ENCODE measurements at regions not wholly inside any gene's neighbourhood (a gene's known extent, or its start where the extent isn't known, plus 50 kb on each side); places are given as distances from the start of the nearest gene placed in this dataset.
"Not testable (repeated sequence)": the region's sequence is repeated elsewhere in the genome, so short reads cannot be mapped to it uniquely, and the experiment has no call there.

DNA sequence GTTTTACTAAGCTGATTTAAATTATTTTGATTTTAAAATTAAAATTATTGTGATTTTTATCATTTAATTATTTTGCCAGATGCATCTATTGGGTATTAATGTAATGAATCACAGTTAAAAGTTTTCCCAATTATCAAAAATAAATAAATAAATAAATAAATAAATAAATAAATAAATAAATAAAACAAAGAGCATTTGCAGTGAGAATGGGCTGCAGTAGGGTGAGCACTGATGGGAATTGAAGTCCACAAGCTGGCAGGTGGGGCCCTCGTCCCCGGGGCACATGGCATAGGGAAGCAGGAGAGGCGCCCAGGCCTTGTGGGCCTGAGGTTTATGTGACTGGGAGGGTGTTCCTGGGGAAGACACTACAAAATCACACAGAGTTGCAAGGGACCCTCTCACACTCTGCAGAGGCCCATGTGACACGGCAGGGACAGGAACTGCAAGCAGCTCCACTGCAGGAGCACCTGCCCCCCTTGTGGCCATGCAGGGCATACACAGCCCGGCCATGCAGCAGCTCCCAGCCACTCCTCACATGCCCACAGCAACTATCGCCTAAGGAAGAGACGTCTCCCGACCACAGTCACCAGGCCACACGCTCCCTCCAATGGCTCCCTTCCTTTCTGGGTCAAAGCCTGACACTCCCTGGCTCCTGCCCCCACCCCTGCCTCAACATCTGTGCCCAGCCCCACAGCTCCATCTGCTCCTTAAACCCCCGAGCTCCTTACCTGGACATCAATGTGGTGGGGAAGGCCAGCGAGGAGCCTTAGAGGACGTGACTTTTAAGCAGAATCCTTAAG is 256.3 kb upstream of the SFSWAP start:
- no peak for DNase-seq (ENCODE audit: low read depth in 2 of 2)

DNA sequence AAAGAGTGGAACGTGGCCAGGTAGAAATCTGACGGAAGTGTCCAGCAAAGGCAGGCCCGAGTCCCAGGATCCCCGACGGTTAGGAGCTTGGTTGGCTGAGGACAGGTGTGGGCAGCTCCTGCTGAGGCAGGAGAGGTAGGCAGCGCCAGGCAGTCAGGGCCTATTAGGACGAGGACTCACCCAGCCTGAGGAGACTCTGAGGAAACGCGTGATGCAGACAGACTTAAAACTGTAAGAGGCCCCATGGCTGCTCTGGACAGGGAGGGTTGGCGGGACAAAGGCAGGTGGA is 255.7 kb upstream of the SFSWAP start:
- no peak for DNase-seq (ENCODE audit: low read depth in 2 of 2)

DNA sequence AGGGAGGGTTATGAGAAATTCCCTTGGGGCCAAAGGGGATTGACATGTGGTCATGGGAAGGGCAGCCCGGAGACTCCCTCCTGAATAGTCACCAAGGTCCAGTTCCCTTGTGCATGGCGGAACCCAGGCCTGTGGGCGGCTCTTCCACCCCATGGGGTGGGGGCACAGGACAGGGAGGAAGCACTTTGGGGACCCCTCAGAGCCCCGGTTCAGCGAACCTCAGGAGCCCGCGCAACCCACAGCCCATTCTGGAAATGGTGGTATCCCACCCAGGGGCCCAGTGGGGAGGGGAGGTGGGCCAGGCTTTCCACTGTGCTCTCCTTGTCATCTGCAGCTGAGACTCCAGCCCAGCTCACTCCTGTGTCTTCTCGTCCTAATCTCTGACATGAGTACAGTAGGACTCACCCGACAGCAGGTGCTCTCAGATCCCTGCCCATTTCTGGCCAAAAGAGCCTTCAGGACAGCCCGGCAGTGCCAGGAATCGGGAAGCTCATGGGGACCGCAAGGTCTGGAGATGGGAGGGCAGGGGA is 255.2 kb upstream of the SFSWAP start:
- DNase-seq (ENCODE audit: low read depth in 2 of 2): no peak

DNA sequence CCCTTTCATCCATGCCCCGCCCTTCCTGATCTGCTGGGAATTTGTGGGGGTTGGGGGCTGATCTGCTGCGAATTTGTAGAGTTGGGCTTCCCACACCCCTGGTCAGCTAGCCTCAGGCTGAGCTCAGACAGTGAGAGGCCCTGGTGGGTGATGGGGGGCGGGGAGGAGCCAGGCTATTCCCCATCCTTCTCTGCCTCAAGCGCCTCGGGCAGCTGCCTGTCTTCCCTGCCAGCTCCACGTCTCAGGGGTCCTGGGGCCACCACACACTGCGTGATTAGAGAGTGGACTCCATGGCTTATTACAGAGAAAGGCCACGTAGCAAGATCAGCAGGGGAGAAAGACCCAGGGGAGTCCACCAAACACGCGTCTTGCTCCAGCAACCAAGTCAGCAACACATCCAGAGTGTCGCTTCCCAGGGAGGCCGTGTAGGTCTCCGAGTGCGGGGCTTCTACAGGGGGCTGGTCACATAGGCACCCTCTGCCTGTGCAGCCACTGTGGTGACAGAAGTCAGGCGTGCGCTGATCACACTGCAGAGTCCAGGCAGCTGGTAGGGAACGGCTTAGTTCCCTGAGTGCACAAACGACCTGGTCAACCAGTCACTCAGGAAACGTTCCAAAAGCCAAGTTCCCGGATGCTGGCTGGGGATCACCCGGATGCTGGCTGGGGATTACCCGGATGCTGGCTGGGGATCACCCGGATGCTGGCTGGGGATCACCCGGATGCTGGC is 254.4 kb upstream of the SFSWAP start:
- no peak for DNase-seq (ENCODE audit: low read depth in 2 of 2)

DNA sequence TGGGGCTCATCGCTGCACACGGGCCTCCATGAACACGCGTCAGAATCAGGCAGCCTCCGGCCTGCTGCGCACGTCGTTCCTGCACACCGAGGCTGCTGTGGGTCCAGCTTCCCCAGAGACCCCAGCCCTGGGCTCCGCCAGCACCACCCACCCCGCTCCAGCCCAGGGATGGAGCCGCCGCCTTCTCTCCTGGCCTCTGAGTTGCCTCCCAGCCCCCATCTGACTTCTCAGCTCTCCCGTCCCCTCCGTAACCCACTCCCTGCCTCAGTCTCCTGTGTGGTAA is 253.9 kb upstream of the SFSWAP start:
- DNase-seq (ENCODE audit: low read depth in 2 of 2): no peak

DNA sequence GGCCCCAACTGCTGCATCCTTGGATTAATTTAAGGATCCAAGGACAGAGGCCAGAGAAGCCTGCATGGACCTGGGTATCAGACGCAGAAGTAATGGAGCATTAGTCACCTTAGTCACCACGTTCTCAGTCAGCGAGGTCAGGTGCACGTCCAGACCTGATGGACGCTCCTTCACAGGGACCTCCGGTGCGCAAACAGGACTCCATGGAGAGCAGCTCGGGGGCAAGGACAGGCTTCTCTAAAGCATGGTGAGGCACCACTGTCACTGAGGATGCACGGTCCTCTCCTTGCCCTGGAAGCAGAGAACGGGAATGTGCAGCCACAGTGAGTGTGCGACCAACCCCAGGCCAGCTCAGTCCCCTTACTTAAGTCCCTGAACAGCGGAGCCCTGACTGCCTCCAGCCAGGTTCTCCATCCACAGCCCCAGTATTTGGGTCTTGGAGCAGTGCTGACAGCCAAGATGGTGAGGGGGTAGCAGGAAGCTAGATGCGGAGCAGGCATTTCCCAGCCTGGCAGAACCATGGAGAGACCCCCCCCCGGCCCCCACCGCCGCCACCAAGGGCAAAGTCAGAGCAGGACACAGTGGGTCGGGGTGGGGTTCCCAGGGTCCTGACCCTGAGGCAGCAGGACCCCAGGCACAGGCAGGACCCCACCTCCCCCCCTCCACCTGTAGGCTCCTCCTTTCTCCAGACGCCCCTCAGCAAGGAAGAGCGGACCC is 253.4 kb upstream of the SFSWAP start:
- DNase-seq (ENCODE audit: low read depth in 2 of 2): no peak

DNA sequence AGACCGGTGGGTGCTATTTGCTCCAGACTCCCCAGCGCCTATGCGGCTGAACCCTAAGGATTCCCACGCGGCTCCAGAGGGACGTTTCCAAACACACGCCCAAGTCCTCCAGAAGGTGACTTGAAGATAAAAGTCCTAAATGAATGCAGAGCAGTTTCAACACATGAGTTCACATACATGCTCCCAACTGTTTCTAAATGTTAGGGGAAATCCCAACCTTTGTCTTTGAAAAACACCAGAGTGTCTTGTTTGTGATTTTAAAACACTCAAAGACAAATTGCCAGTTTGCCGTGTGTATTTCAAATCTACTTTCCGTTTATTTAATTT is 252.9 kb upstream of the SFSWAP start:
- DNase-seq (ENCODE audit: low read depth in 2 of 2): no peak

DNA sequence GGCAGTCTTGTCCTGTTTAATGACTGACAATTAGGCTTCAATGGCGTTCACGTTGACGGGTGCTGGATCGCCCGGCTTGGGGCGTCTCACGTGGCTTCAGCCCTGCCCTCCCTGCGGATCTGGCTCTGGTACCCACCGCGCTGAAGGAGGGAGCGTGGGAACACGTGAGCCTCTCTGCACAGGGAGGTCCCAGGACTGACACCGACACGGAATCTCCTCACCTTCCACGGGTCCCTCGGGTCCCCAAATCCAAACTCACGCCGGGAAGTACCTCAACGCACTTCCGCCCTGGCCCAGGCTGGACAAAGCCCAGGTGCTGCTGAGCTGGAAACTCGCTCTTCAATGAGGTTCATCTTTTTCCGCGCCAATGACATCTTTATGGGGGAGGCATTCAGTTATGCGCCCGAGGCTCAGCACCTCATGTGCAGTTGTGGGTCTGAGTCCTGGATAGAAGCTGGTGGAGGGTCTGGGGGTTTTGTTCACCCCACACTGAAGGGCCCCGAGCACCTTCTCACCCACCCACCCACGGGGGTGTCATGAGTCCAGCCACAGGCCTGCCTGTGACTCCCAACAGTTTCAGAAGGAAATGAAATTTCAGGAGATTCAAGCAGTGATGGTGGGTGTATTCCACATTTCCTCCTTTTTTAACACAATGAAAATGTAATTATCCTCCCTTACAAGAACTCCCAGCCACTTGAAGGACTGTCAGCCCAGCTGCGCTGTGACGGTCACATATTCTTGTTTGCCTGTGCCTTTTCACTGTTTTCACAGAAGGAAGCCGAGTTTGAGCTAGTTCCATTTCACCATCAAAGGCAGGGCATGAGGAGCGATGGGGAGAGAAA is 251.7 kb upstream of the SFSWAP start:
- no peak for DNase-seq (ENCODE audit: low read depth in 2 of 2)

DNA sequence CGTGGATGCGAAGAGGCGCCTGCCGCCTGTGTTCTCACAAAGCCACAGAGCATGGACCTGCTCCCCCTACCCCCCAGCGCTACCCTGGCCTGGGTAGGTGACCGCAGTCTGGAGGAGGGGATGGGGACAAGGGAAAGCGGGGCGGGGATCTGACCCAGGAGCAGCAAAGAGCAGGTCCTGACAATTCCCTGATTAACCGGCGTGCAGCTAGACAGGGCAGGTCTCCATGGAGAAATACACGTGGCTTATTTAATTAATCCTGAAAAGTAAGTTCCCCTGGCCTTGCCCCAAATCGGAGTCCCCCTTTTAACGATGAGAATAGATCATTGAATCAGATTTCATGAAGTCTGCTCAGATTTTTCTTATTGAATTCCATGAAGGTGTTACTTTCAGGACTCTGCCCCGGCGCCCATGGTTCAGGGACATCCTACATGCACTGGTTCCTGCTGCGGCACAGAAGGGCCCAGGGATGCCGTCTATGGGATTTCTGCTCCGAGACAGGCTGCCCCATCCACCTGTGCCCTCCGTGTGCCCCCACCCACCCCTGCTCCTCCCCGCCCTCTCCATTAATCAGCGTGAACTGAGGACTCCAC is 251.0 kb upstream of the SFSWAP start:
- no peak for DNase-seq (ENCODE audit: low read depth in 2 of 2)

DNA sequence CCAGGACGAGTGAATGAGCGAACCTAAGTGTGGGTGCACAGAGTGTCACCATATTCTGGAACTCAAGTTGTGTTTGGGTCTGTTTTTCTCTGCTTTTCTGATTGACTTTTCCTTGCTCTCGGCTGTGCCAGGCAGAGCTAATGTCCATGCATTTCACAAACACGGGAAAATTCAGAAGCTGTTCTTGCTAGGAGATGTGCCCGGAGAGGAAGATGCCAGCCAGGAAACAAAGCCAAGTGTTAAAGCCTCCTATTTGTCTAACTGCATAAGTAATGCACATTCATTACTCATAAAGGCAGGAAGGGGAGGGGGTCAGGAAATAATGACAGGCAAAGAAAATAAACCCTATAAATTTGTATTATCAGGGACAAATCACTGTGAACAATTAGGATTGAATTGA is 250.4 kb upstream of the SFSWAP start:
- no peak for DNase-seq (ENCODE audit: low read depth in 2 of 2)

DNA sequence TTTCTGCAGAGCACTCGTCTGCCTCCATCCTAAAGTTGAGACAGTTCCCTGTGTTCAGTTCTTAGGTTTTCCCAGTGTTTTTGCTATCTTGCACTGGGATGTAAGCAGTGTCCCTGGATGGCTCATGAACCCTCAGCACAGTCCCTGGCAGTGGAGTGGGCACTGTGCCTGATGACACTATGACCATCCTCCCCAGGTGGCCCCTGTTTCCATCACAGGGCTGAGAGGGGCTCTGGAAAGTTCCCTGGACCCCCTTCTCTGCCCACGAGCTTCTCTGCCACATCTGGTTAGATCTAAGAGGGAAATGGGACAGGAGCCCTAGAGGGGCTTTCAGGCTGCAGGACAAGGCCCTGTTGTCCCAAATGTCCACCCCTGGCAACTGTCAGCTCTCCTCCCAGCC is 249.8 kb upstream of the SFSWAP start:
- DNase-seq (ENCODE audit: low read depth in 2 of 2): no peak

DNA sequence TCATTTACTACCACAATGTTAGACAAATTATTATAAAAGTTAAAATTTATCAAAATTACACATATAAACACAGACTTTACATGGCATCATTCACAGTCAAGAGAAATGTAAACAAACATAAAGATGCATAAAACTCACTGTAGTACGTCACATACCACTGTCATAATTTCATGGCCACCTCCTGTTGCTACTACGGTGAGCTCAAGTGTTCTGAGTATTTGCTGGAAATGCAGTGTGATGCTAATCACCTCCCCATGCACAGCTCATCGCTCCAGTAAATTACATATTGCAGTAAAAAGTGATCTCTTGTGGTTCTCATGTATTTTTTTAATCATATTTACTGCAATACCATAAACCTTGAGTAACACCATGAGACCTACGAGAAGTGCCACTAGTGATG is 247.7 kb upstream of the SFSWAP start:
- DNase-seq (ENCODE audit: low read depth in 2 of 2): no peak

DNA sequence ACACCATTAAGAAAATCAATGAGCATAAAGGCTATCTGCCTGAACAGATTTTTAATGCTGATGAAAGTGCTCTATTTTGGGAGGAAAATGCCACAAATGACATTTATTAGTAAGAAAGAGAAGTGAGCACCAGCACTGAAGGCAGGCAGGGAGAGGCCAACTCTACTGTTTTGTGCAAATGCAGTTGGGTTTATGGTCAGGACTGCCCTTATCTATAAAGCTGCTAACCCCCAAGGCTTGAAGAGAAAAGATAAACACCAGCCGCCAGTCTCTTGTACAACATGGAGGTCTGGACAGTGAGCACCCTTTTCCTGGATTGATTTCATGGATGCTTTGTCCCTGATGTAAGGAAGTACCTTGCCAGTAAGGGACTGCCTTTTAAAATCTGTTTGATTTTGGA is 246.8 kb upstream of the SFSWAP start:
- DNase-seq (ENCODE audit: low read depth in 2 of 2): no peak

DNA sequence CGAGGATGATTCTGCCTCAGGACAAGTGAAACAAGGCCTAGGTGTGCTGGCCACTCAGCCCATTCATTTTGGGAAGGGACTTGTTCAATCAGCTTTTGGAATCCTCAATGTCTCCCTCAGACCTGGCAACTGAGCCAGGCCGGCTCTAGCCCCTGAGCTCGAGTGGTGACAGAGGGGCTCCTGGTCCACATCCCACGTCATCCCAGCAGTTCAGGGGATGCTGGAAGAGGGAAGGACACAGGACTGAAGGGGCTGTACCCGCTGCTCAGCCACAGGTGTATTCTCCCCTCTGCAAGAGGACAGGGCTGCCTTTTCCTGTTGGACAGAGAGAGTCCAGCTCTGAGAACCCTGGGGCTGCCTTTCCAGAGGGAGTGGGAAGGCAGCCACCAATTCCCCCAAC is 244.6 kb upstream of the SFSWAP start:
- no peak for DNase-seq (ENCODE audit: low read depth in 2 of 2)

DNA sequence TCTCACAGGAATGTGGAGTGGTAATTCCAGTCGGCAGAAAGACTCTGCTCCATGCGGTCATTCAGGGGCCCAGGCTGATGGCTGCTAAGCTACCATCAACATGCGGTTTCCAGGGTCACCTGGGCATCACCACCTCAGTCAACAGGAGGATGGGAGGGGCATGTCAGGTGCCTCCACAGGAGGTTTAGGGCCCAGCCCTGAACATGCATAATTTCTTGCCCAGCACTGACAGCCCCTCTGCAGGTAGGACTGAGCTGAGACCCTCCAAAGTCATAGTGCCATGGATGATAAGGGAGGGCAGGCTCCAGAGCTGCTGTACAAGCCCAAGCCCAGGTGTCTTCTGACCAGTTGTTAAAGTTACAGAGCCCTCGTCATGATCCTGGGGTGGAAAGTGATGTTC is 244.0 kb upstream of the SFSWAP start:
- DNase-seq (ENCODE audit: low read depth in 2 of 2): no peak

DNA sequence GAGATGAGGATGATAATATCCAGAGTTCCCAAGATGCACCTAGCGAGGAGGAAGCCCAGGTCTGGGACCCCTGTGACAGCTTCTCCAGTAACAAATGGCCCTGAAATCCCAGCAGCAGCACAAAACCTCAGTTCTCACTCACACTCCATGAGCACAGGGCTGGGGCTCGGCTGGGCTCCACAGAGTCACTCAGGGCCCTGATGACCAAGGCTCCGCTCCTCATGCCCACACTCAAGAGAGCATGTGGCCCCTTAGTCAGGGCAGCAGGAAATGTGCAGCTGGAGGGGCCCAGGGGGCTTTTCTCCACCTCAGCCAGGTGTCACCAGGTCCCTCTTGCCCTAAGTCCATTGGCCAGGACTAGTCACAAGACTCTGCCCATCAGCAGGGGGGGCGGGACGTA is 242.7 kb upstream of the SFSWAP start:
- no peak for DNase-seq (ENCODE audit: low read depth in 2 of 2)

DNA sequence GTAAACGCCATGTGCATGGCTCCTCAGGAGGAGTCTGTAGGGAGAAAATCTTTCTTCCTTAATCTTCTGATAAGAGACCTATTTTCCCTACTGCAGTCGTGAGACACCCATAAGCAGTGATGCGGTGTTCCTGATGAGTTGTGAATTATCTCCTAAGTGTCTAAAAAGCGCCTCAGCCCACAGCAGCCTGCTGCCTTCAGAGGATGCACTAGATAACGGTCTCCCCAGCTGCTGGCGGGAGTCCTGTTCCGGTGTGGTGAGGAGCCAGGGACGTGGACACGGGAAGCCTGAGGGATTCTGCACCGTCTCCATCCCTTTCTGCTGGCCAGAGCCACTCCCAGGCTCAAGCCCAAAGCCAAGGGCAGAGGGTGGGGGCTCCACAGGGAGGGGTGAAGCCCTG is 240.9 kb upstream of the SFSWAP start:
- DNase-seq (ENCODE audit: low read depth in 2 of 2): not testable (repeated sequence)

DNA sequence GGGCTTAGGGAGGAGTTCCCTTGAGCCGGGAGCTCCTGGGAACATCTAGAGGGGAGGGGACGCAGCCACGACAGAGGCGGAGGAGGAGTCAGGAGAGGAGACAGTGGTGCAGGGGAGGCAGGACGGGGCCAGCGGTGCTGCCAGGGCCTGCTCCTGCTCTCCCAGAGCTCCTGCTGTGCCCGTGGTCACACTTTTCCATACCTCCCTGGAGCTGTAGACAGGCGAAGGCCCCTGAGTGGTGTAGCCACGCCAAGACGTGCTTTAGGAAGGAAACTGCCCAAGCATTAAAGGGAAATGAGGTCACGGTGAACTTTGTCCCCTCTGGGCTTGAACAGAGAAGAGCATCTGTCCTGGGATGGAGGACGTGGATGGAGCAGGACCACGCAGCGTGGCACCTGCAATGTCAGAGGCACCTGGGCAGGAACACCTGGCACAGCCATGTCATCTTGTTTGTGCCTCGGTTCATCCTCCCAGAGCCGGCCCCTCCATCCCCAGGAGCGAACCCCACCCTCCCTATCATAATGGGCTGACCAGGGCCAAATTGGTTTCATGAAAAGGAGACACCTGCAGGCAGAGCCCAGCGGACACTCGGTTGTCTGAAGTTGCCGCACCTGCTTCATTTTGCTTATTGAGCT is 239.5 kb upstream of the SFSWAP start:
- DNase-seq (ENCODE audit: low read depth in 2 of 2): no peak

DNA sequence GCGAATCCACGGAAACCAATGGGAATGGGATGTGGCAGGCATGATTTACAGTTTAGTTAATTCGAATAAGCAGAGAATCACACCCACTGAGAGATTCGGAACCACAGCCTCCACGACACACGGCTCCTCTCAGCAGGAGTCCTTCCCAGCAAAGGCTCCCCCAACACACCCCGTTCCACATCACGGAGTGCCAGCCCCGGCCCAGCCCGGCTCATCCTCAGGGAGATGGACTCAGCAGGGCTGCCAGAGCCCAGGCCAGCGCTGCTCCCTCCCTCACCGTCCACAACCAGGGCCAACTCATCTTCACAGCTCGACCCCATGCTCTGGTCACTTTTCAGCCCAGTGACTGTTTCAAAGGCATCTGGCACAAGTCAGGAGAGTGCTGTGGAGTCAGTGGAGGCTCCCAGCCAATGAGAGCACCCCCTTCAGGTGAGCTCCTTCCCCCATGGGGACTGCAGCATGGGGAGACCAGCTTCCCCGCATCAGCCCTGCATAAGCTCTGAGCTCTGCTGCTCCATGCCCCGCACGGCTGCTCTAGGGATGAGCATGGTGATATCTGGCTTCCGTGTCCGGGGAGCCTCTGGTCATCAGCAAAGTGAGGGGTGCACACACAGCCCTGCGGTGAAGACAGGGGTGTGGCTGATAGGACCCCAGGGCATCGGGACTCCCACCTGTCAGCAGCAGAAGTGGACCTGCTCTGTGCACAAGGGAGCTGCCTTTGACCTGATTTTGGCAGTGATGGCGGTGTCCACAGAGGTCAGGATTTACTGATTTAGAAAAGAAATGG is 238.8 kb upstream of the SFSWAP start:
- no peak for DNase-seq (ENCODE audit: low read depth in 2 of 2)

DNA sequence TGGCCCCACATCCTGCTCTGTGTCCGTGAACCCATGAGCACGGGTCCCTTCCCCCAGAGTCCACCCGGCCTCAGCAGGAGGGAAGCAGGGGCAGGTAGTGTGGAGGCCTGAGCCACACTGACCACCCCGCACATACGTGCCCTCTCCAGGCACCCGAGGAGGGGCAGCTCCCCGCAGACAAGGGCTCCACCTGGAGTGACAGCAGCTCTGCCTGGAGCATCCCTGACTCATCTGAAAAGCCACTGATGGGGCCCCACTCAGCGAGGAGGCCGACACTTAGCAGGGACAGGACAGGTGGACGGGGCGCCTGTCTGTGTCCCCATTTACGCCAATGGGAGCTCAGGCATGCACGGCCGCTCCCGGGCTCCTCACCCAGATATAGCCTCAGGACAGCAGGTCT is 237.6 kb upstream of the SFSWAP start:
- DNase-seq (ENCODE audit: low read depth in 2 of 2): no peak
